Esophagus squamous epithelium (tissue), 4 donors: ENCODE measurements at regions not wholly inside any gene's neighbourhood (a gene's known extent, or its start where the extent isn't known, plus 50 kb on each side); places are given as distances from the start of the nearest gene placed in this dataset.

Experiments
- POLR2A ChIP-seq, 4 donors: fragments of 450-650 bp; IDR thresholded peaks; one replicate each; pipeline ENCODE4 v1.6.1; 2017; ENCODE audit warnings: antibody characterized with exemption in 4 of 4, mild to moderate bottlenecking in 4 of 4, moderate library complexity in 3 of 4
- TF ChIP-seq, protein P1 (sequence below), 6 experiments: fragments of 450-650 bp in 4 of 6; fragments of 200-600 bp in 2 of 6; sonication (generic) in 2 of 6; IDR thresholded peaks; one replicate each; pipeline ENCODE4 v1.5.1; 2016 to 2019; ENCODE audit warnings: antibody characterized with exemption in 6 of 6, mild to moderate bottlenecking in 4 of 6, moderate library complexity in 4 of 6

DNA sequence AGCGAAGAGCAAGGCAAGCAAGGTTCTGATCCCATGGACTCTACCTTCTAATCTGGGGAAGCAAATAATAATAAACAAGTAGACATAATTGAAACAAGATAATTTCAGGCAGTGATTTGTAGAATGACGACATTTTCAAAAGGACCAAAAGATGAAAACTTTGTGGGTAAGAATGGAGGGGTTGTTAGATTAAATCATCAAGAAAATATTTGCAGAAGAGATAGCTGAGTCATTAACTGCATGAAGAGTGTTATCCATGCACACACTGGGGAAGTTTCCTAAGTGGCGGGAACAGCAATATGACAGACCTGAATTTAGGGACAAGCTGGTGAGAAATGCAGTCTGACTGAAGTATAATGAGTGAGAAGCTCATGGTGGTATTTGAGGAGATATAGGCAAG is 583.1 kb upstream of the RGS18 start:
- TF ChIP-seq, protein P1, sequence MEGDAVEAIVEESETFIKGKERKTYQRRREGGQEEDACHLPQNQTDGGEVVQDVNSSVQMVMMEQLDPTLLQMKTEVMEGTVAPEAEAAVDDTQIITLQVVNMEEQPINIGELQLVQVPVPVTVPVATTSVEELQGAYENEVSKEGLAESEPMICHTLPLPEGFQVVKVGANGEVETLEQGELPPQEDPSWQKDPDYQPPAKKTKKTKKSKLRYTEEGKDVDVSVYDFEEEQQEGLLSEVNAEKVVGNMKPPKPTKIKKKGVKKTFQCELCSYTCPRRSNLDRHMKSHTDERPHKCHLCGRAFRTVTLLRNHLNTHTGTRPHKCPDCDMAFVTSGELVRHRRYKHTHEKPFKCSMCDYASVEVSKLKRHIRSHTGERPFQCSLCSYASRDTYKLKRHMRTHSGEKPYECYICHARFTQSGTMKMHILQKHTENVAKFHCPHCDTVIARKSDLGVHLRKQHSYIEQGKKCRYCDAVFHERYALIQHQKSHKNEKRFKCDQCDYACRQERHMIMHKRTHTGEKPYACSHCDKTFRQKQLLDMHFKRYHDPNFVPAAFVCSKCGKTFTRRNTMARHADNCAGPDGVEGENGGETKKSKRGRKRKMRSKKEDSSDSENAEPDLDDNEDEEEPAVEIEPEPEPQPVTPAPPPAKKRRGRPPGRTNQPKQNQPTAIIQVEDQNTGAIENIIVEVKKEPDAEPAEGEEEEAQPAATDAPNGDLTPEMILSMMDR (IDR thresholded peaks at IDR 0.05) = no peak
- no peak for TF ChIP-seq POLR2A (IDR thresholded peaks at IDR 0.05)
